ENCODE measurements at regions not wholly inside any gene's neighbourhood (a gene's known extent, or its start where the extent isn't known, plus 50 kb on each side); places are given as distances from the start of the nearest gene placed in this dataset.
A peak's percentile ranks its signal among the peaks of the same experiment; 100 is the strongest.

DNA sequence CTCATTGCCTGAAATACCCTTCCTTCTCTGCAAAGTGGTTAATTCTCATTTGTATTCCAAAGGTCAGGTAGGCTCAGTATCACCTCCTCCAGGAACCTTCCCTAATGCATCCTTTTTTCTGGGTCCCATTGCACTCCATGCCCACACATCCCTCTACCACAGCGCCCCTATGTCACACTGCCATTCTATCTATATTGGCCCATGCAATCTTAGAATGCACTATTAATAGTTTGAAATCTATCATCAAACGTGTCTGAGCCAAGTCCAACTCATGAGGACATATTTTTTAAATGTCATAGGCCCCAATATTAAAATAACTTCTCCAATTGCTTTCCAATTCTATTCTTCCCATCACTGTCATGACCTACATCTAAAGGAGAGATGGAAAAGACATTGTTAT, 495.1 kb downstream of the SOX6 start:
- no peak for DNase-seq

DNA sequence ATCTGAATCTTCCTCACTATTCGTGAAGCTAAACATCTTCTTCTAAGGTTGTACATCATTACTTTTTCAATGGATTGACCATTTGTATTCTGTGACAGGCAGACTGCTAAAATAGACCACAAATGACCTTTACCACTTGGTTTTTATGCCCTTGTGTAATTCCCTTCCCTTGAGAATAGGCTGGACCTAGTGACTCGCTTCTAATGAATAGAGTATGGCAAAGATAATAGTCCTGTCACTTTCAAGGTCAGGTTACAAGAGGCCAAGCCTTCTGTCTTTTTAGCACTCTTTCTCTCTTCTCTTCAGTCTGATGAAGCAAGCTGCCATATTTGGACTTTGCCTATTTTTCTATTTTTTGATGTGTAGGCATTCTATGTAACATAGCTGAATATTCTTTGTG, 492.9 kb downstream of the SOX6 start:
- DNase-seq = no peak

DNA sequence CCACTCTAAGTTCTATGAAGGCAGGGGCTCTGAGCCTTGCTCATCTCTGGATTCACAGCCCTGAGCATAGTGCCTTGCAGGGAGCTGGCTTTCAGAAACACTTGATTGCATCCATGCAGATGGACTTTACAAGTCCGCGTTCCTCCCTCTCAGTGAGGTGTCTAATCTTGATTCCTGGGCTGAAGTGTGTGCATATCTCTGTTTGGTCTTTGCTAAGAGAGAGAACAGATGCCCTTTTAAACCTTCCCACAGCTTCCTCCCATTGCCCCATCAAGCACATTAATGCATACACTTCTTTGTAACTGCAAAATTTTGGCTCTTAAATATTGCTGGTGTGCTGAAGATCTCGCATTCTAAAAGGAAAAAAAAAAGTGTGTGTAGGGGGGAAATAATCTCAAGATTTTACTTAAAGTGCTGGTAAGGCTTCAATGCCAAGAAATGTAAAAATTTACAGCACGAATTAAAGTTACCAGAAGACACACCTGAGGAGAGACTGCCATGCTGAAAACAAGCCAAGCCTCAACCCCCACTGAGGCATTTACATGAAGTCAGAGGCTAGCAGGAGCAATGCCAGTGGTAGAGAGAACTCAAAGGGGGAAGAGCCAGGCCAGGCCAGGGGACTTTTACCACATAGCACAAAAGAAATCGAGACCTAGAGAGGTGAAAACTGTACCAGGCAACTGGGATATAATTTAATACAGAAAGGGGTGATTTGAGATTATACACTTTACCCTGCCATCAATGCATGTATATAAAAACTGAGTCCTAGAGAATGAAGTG, 492.1 kb downstream of the SOX6 start:
- DNase-seq = no peak

DNA sequence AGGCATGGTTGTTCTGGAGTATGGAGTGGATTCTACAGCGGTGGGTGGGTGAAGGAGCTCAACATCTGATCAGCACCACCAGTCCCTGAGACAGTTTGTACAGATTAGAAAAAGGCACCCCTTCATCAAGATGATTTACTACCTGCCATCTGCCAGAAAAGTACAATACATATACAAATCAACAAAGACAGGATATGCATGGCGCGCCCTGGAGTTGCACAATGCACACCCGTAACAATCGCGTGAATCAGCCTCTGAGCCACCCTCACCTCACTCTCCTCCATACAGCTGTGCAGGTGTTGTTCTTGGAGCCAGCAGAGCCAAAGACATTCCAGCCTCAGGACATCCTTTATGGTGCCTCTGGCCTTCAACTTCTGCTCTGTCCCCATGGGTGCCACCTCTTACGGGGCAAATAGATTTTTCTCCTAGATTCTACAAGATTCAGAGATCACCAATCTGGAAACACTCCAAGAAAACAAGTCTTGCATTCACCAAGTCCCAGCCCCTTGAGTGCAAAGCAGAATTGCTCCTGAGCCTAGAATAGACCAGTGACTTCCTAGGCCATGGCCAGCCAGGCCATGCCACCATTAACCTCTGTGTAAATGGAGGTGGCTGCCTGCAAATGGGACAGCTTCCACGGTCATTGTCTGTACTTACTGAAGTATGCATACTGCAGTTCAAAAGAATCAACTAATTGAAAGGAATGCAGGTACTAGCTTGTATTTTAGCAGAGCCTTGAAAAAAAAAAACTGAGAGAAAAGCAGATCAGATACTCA, 490.9 kb downstream of the SOX6 start:
- no peak for DNase-seq

DNA sequence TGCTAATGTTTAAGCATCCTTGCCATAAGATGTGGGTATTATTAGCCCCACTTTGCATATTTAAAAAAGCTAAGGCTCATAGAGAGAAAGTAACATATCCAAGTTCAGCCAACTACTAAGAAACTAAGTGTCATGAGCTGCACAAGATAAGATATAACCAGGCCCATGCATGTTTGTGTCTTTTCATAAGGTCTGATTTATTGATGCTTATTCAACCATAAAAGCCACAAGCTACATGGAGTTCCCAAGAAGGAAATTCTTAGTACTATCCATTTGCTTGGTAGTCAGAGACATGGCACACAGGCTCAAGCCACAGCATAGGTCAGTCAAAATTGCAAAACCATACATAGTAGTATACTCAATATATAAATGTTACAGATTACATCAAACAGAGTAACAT, 488.5 kb downstream of the SOX6 start:
- DNase-seq = no peak

DNA sequence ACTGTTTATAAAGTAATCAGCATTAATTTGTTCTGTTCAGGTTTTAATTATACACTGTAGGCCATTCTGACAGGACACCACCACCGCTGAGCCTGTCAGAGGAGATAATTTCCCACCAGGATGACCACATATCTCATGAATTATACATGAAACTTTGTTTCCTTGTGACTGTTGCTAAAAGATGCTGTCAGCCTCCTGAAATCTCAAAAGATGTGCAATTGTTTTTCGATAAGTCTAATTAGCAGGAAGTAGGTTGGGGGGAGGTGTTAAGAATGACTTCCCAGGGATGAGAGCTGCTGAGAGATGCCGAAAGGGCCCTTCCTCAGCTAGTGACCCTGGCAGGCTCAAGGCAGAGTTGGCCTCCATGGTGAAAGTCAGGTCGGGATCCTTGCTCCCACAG, 485.4 kb downstream of the SOX6 start:
- peak; percentile 32 for DNase-seq

DNA sequence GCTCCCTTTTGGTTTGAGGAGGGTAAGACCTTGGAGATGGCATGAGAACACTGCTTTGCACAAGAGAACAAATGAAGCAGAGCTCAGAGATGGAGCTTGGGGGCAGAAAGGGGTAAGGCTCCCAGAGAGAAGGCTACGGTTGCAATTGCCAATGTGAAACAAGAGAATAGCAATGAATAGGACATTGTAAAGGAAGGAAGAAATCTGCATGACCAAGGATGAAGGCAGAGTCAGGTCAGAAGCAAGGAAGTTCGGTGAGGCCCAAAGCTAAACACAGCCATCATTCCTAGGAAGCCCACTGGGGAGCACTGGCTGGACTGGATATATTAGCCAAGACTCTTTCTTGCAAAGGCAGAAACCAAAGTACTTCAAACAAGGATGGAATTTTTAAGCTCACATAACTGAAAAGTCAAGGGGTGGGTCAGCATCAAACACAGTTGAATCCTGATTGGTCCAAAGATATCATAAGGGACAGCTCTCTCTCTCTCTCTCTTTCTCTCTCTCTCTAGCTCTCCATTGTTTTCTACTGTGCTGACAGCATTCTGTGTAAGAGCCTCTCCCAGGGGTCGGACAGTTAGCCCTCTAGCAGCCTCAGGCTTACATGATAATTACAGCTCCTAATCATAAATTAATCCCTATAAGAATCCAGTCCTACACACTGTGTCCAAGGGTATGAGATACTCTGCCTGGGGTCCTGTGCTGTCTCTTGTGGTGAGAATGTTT, 484.3 kb downstream of the SOX6 start:
- no peak for DNase-seq

DNA sequence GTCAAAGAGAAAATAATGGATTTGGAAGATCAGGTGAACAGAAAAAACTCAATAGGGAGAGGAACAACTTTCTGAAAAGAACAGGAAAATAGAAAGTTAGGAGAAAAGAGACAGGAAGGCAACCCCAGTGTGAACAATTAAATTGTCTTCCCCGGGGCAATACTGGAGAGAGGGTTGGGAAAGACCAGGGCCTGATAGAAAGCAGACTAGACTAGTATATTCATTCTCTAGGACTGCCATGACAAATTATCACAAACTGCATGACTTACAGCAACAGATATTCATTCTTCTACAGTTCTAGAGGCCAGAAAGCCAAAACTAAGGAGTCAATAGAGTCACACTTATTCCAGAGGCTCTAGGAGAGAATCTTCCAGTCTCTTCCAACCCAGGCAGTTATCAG, 482.8 kb downstream of the SOX6 start:
- DNase-seq = no peak

DNA sequence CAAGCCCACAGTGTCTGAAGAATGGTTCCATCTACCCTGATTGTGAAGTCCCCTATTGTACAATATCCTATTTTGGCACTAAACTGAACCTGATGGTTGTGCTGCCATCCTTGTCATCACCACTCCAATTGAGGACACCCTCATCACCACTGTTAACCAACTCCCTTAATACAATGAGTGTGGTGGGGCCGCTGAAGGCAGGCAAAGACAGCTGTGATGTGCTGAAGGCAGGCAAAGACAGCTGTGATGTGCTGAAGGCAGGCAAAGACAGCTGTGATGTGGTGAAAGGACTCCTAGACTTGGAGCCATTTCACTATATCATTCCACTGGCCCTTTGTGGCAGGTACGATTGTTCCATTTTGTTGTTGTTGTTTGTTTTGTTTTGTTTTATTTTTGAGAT, 481.6 kb downstream of the SOX6 start:
- no peak for DNase-seq

DNA sequence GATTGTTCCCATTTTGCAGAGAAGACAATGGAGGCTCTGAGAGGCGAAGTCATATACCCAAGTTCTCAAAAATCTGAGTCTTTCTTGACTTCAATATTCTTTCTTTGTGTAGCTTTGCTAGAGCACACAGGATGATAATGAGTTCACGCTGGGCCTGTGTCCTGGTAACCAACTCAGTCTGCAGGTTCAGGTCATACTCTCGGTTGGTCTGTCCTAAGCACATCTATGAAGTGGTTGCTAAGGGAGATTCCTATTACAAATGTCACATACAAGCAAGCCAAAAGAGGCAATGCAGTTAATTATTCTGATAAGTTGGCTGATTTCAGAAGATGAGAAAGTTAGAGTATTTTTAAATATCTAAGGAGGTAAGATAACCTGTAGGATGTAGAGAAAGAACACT, 481.0 kb downstream of the SOX6 start:
- DNase-seq = no peak

DNA sequence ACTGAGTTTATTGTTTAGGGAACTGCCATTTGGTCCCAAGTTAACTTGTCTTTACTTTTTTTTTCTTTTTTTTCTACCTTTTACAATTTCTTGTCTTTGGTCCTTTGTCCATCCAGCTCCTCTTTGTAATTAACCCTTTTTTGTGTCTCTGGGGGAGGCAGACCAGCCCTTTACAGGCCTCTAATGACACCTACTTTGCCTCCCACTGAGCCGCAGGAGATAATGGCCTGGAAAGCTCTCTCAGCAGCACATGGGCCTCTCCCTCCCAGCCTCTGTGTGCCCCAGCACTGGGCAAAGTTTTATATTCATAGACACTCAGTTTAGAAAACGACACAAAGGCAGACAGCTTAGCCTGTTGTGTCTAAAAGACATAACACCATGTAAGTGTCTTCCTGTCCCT, 480.4 kb downstream of the SOX6 start:
- no peak for DNase-seq

DNA sequence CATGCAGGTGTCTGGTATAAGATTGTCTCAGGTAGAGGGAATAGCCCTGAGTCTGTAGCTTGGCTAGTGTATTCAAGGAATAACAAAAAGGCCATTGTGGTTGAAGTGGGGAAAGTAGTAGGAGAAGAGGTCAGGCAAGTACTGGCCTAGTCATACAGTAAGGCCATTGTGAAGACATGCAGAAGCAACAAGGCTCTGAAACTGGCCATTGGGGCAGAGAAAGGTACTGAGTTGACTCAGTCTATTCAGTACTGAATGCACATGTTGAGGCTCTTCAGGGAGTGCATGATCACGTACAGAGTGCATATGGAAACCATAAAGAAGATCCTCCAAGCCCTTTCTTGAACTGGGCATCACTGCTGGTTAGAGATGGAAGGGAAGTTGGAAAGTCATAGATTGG, 477.6 kb downstream of the SOX6 start:
- DNase-seq = no peak

DNA sequence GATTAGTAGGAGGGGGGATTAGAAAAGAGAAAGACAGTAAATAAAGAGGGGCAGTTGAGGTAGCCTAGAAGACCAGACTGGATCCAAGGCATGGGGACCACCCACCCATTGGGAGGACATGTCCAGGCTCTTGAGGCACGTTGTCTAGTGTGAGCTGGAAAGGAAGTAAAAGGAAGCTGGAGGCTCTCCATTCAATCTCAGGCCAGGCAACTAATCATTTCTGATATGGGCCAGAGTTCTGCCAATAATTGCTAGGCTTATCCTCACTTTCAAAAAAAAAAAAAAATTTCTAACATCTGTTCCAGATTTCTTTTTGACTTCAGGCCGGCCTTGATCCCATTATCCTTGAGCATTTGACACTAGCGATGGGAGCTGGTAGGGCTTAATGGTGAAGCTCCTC, 476.1 kb downstream of the SOX6 start:
- no peak for DNase-seq

DNA sequence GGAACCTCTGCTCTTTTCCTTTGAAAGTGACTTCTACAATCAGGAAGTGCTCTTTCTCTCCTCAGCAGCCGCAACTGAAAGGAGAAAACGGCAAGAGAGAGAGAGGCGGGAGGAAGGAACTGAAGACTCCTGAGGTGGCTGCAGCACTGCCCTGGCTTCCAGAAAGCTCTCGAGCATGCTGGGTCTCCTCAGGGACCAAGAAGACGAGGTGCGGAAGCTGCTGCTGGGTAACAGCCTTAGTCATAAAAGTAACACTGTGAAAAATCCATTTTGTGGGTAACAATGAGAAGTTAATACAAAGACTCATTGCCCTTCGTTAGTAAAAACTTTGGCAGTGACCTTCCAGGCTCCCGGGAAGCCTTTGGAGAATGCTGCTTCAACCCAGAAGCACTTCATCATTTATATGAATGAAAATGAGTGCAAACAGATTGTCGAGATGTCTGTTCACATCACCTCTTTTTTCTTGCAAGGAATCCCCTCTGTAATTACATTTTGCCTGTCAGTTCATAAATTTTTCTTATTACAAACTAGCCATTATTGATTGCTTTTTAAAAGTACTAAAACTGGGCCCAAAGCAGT, 473.4 kb downstream of the SOX6 start:
- no peak for DNase-seq

DNA sequence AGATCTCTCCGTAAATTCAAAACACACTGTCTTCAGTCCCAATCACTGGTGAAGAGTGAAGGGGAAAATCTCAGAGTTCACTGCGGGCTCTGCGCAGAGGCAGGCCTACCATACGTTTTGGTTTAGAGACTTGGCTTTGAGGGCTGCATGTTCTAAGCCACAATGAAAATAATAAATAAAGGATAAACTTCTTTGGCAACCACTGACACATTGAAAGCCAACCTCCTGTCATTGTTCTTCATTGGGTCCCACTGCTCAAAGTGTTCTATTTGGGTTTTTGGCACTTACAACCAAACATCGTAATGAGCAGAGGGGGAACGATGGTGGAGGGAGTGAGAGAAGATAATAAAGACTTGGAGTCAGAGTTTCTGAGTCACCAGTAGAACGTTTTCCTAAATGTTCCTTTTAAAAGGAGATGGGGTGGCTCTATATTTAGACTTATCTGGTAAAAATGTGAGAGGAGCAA, 472.9 kb downstream of the SOX6 start:
- no peak for DNase-seq

DNA sequence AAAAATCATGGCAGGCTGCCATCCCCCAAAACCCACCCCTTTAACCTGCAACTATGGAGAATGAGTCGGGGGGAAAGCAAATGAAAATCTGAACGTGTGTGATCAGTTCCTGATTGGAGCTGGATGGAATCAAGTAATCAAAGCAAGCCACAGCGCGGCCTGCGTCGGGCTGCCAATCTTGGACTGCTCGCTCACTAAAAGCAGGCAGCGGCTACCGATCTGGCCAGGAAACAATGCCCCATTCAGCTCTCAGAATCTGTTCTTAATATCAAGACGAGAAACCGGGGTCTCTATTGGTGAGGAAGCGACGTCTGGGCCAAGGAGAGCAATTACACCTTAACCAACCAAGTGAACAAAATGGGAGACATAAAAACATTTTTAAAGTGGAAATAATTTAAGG, 472.2 kb downstream of the SOX6 start:
- no peak for DNase-seq

DNA sequence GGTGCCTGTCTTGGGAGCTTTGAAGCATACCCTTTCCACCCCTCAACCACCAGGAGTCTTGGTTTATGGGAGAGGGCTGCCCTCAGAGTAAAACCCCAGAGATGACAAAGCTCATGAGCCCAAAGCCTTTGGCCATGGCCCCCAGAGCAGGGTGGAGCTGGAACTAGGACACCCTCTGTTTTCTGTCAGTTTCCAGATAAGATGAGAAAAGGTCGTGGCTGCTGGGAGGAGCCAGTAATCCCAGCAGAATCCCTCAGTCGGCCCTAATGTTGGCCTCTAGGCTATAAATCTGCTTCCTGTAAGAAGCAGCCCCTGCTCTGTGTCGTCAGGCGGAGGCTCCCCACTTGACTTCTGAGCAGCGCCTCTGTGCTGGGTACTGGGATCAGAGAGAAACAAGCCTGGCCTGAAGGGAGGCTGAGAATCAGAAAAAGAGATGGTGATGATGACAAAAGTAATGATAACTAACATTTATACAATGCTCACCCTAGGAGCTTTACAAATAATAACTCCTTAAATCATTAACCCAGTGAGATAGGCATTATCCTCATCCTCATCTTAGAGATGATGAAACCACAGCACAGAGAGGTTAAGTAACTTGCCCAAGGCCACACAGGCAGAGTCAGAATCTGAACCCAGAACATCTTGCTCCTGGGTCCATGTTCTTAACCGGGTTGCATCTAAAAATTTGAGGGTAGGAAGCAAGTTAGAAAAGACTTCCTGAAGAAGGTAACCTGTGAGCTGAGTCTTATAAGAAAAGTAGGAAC, 471.4 kb downstream of the SOX6 start:
- no peak for DNase-seq

DNA sequence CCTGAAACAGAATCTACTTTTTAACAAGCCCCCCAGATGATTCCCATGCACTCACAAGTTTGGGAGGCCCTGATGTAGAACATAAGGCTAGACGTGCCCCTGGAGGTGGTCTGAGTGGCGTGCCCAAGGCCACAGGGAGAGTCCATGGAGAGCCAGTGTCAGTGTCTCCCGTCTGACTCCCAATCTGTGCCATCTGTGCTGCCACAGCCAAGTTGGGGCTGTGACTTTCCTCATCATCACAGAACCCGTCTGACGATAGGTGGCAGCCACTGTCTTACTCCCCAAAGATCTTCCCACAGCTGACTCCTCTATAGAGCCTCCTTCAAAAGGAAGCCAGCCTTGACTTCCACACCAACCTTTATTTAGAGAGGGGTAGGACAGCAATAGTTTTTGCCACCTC, 470.5 kb downstream of the SOX6 start:
- DNase-seq = no peak

DNA sequence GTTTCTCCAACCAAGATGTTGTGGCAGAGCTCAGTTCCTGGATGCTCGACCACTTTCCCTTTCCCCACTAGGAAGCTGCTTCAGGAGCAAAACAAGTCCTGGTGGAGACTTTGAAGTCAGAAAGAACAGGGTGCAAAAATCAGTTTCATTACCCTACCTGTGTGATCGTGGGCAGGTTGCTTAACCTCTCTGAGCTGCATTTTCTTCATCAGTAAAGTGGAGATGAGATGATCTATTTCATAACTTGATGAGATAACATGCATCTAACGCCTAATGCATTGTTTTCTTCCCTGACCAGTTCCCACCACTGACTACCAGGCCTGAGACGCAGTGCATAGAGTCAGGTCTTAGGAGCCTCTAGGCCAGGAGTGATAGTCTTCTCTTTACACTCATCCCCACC, 470.0 kb downstream of the SOX6 start:
- no peak for DNase-seq

DNA sequence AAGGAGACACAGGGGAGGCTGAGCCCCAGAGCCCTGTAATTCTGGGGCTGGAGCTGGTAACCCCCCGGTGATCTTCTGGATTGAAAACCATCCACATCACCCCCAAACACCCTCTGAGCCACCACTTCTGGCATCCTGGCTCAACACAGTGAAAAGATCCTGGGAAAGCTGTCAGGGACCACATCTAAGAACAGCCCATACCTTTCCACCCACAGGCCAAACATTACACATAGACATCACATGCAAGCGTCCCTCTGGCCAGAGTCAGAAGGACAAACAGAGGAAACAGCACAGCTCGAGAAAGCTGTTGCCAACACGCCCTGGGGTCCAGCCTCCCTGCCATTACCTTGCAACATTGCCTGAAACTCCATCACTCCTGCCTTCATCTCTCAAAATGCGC, 469.5 kb downstream of the SOX6 start:
- DNase-seq = no peak

DNA sequence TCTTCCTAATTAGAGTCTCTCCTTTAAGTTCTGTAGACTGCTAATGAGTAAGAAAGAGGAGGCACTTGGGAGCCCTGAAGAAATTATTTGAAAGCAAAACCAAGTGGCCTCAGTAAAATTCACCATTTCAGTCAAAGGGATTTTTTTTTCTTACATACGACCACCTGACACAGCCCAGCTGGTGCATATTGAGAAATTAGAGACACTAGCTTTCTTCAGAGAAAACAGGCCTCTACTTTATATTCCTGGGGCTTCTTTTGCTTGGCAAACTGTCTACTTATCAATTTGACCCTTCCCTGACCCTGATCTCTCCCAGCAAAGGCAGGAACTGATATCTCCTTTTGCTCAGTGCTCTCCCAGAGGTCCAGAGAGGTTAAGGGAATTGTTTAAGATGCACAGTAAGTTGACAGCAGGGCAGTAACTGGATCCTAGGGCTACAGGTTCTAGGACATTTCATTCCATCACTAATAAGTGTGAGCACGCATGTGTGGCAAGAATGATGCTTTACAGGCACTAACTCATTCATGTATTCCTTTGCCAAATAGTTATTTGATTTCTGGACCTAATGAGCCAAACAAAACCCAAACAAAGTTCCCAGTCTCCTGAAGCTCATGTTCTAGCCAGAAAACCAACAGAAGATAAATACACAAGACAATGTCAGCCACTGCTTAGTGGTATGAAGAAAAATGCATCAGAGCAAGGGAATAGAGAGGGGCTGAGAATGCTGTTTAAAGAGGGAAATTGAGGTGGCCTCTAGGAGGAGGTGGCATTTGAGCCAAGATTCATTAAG, 467.6 kb downstream of the SOX6 start:
- no peak for DNase-seq

Data from retina (tissue), 1 donor.